HEK293 (cell line): ENCODE measurements at regions not wholly inside any gene's neighbourhood (a gene's known extent, or its start where the extent isn't known, plus 50 kb on each side); places are given as distances from the start of the nearest gene placed in this dataset.

Experiments used
- CTCF ChIP-seq: fragments of 450-650 bp; formaldehyde crosslinking; IDR thresholded peaks from 2 replicates; pipeline ENCODE4 v1.5.1; 2016; ENCODE audit warnings: missing biosample characterization, missing genetic modification characterization
- KLF10 ChIP-seq: fragments of 450-650 bp; IDR thresholded peaks from 2 replicates; pipeline ENCODE4 v1.5.1; 2018; ENCODE audit warnings: missing biosample characterization, mild to moderate bottlenecking, missing genetic modification characterization
- PBX3 ChIP-seq: sonication (generic); formaldehyde crosslinking; IDR thresholded peaks from 2 replicates; pipeline ENCODE4 v1.8.1; 2022; ENCODE audit warnings: mild to moderate bottlenecking, moderate library complexity, missing genetic modification reagents
- ZBTB48 ChIP-seq: fragments of 450-650 bp; formaldehyde crosslinking; IDR thresholded peaks from 2 replicates; pipeline ENCODE4 v1.5.1; 2016; ENCODE audit warnings: missing biosample characterization, missing genetic modification characterization
- ZNF132 ChIP-seq: fragments of 450-650 bp; formaldehyde crosslinking; IDR thresholded peaks from 2 replicates; pipeline ENCODE4 v1.5.1; 2017; ENCODE audit warnings: missing biosample characterization, missing genetic modification characterization, borderline replicate concordance
- ZNF214 ChIP-seq: fragments of 450-650 bp; formaldehyde crosslinking; IDR thresholded peaks from 2 replicates; pipeline ENCODE4 v1.5.1; 2017; ENCODE audit warnings: missing biosample characterization, mild to moderate bottlenecking, missing genetic modification characterization, borderline replicate concordance
- ZNF664 ChIP-seq: fragments of 450-650 bp; formaldehyde crosslinking; IDR thresholded peaks from 2 replicates; pipeline ENCODE4 v1.5.1; 2016; ENCODE audit warnings: missing biosample characterization, missing genetic modification characterization
- ZNF704 ChIP-seq: fragments of 450-650 bp; formaldehyde crosslinking; IDR thresholded peaks from 2 replicates; pipeline ENCODE4 v1.5.1; 2016; ENCODE audit warnings: missing biosample characterization, missing genetic modification characterization

GRCh38 chr2:48838029-48838428 is 82.5 kb upstream of the LHCGR start:
- TF ChIP-seq ZNF214, result no peak
- TF ChIP-seq ZNF132, result no peak
- no peak for TF ChIP-seq KLF10 (tag by site-specific recombination)
- no peak for TF ChIP-seq ZBTB48 (tag by site-specific recombination)
- TF ChIP-seq PBX3, result no peak
- TF ChIP-seq ZNF664, result no peak
- no peak for TF ChIP-seq CTCF
- TF ChIP-seq ZNF704, result no peak
